ENCODE measurements at regions not wholly inside any gene's neighbourhood (a gene's known extent, or its start where the extent isn't known, plus 50 kb on each side); places are given as distances from the start of the nearest gene placed in this dataset.

- TF ChIP-seq CTCF (IDR thresholded peaks at IDR 0.05; ENCODE audit: low read depth, low read length): no peak
- TF ChIP-seq POLR2A (IDR thresholded peaks at IDR 0.05; ENCODE audit: extremely low read depth, insufficient read length): no peak
- no peak for TF ChIP-seq MAX (IDR thresholded peaks at IDR 0.05; ENCODE audit: low read depth, low read length)
- no peak for TF ChIP-seq MYC (IDR thresholded peaks at IDR 0.05; ENCODE audit: low read depth, low read length)
These were observed 518.1 kb downstream of the FSCB start for GRCh38 chr14:43988989-43989388.

All from NB4 (cell line).